ENCODE measurements at regions not wholly inside any gene's neighbourhood (a gene's known extent, or its start where the extent isn't known, plus 50 kb on each side); places are given as distances from the start of the nearest gene placed in this dataset.
"Not testable (repeated sequence)": the region's sequence is repeated elsewhere in the genome, so short reads cannot be mapped to it uniquely, and the experiment has no call there.

DNA sequence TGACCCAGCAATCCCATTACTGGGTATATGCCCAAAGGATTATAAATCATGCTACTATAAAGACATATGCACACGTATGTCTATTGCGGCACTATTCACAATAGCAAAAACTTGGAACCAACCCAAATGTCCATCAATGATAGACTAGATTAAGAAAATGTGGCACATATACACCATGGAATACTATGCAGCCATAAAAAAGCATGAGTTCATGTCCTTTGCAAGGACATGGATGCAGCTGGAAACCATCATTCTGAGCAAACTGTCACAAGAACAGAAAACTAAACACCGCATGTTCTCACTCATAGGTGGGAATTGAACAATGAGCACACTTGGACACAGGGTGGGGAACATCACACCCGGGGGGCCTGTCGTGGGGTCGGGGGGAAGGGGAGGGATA, 80.1 kb upstream of the TMEM170B start:
- DNase-seq (ENCODE audit: extremely low read depth, low read depth) = not testable (repeated sequence)

DNA sequence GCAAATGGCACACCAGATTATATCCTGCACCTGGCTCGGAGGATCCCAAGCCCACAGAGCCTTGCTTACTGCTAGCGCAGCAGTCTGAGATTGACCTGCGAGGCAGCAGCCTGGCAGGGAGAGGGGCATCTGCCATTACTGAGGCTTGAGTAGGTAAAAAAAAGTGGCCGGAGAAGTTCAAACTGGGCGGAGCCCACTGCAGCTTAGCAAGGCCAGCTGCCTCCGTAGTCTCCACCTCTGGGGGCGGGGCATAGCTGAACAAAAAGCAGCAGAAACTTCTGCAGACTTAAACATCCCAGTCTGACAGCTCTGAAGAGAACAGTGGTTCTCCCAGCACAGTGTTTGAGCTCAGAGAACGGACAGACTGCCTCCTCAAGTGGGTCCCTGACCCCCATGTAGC, 85.4 kb upstream of the TMEM170B start:
- DNase-seq (ENCODE audit: extremely low read depth, low read depth) = not testable (repeated sequence)

DNA sequence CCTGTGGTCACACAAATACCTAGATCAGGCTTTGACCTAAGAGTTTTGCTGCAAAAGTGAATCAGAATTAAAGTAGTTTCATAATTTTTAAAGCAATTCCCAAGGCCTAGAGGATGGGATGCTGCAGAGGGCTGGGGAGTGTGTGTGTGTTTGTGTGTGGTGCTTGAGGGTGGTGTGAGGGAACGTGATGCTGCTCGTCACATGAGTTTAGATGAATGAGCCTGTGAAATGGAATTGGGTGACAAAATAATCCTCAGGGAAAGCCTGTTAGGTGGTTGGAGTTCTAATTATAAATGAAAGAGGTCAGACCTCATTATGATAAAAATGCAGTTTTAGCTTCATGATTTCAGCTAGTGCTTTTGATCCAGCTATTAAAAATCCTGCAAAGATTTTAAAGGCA, 87.5 kb upstream of the TMEM170B start:
- no peak for DNase-seq (ENCODE audit: extremely low read depth, low read depth)

DNA sequence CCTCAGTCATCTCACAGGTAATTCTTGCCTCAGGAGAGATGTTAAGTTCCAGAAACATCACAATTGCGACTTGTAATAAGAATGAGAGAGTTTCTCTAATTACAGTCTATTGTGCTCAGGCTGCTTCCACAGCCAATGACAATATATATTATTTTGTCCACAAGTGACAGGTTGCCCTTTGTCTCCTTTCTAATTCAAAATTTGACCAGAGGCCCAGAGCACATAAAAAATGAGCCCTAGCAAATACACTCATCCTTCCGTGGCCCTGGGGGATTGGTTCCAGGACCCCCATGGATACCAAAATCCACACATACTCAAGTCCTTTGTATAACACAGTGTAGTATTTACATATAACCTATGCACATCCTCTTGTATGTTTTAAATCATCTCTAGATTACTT, 88.1 kb upstream of the TMEM170B start:
- DNase-seq (ENCODE audit: extremely low read depth, low read depth) = no peak

DNA sequence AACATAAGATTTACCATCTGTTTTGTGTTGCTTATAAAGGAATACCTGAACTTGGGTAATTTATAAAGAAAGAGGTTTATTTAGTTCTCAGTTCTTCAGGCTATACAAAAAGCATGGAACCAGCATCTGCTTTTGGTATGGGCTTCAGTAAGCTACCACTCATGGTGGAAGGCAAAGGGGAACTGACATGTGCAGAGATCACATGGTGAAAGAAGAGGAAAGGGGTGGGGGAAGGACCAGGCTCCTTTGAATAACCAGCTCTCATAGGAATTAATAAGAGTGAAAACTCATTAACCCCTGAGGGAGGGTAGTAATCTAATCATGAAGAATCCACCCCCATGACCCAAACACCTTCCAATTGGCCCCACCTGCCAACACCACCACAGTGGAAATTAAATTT, 89.5 kb upstream of the TMEM170B start:
- no peak for DNase-seq (ENCODE audit: extremely low read depth, low read depth)

DNA sequence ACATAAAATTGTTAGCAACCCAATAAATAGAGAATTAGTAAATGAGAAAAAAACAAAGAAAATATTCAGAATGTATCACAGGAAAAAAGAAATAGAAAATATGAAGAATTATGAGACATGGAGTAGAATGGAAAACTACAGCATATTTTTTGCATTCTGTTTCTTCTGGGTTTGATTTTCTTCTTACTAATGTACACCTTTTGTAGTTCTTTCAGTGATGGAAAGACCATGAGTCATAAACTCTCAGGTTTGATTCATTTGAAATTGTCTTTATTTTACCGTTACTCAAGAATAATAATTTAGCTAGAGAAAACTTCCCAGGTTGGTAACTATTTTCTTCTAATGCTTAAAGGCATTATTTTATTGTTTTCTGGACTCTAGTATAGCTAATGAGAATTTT, 90.3 kb upstream of the TMEM170B start:
- no peak for DNase-seq (ENCODE audit: extremely low read depth, low read depth)

DNA sequence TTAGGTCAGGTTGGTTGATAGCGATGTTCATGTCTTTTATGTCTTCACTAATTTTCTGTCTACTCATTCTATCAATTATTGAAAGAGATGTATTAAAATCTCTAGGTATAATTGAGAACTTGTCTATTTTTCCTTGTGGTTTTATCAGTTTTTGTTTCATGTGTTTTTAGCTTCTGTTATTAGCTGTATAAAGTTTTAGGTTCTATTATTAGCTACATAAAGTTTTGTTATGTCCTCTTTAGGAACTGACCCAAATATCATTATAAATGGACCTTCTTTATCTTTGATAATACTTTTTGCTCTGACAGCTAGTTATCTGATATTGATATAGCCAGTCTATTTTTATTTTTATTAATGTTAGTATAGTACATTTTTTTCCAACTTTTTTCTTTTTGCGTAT, 92.4 kb upstream of the TMEM170B start:
- DNase-seq (ENCODE audit: extremely low read depth, low read depth) = no peak

DNA sequence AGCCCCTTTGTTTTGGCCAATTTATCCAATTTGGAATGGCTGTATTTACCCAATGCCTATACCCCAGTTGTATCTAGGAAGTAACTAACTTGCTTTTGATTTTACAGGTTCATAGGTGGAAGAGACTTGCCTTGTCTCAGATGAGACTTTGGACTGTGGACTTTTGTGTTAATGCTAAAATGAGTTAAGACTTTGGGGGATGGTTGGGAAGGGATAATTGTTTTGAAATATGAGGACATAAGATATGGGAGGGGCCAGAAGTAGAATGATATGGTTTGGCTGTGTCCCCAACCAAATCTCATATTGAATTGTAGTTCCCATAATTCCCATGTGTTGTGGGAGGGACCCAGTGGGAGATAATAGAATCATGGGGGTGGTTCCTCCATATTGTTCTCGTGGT, 94.4 kb upstream of the TMEM170B start:
- DNase-seq (ENCODE audit: extremely low read depth, low read depth) = not testable (repeated sequence)

DNA sequence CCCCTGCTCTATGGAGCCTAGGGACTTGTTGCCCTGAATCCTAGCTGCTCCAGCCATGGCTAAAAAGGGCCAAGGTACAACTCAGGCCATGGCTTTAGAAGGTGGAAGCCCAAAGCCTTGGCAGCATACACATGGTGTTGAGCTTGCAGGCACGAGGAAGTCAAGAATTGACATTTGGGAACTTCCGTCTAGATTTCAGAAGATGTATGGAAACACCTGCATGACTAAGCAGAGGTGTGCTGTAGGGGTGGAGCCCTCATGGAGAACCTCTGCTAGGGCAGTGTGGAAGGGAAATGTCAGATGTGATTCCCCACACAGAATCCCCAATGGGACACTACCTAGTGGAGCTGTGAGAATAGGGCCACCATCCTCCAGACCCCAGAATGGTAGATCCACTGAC, 95.1 kb upstream of the TMEM170B start:
- DNase-seq (ENCODE audit: extremely low read depth, low read depth) = no peak

DNA sequence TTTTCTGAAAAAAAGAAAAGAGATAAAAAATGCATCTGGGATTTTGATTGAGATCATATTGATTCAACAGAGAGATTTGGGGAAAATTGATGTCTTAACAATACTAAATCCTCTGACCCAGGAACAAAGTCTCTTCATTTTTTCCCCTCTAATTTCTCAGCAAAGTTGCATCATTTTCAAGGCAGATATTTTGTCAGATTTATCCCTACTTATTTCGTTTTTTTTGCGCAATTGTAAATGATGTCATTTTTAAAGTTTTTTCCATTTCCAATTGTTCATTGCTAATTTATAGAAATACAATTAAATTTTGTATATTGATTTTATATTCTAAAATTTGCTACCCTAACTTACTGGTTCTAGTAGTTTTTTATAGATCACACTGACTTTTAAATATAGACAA, 97.7 kb upstream of the TMEM170B start:
- no peak for DNase-seq (ENCODE audit: extremely low read depth, low read depth)

DNA sequence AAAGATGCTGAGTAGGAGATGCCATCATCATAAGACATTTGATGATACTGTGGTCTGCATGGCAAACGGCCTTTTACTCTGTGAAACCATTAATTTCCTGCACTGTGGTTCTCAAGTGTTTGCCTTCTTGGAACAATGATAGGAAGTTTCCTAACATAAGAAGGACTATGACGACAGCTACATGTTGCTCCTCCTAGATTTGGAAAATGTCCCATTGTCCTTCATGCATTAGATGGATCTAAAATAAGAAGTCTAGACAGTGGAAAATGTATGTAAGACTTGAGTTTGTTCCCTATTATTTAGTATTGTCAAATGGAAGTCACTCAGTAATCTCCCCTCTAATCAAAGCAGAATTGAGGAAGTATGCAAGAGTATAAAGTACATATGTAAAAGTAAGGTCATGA, 98.5 kb upstream of the TMEM170B start:
- no peak for DNase-seq (ENCODE audit: extremely low read depth, low read depth)

DNA sequence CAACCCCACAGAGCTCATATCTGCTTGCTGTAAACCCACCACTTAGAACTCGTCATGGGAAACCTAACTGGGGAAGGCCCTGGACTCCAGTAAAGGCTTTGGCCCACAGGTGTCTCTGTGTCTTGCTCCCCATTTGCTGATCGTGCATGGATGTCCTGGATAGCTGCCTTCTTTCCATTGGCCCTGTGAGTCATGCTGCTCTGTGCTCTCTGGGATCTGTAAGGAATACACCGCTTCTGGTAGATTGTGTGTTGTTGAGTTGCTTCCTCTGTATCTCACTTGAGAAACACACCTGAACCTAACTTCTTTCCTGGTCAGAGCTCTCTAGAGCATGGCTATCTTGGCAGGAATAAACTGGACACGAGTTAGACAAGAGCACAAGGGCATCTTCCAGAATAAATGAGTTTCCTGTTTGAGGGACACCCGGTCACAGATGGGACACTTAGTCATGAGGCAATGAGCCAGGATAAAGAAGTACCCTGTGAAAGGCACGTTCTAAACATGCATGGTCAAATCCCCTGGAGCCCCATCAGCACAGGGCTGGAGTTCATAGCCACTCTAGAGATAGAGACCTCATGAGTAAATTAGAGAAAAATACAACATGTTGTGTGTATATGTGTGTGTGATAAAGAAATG, 99.6 kb upstream of the TMEM170B start:
- no peak for DNase-seq (ENCODE audit: extremely low read depth, low read depth)

DNA sequence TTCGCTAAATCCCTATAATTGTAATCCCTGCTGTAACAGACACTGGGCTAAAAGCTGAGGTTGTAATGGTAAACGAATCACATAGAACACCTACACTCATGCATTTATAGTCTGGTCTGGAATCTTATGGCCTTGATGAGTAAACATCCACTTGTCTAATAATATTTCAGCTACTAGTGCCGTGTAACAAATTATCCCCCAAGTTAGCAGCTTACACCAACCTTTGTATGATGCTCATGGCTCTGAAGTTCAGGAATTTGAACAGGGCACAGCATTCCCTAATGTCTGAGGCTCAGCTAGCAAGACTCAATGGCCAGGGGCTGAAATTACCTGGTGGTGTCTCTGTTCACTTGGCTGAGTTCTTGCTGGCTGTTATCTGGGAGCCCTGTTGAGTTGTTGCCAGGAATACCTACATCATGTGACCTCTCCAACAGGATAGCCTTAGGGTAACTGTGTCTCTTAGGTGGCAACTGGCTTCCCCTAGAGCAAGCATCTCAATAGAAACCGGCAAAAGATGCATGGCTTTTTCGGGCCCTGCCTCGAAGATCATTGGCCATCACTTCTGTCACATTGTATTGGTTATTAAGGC, 100.9 kb upstream of the TMEM170B start:
- no peak for DNase-seq (ENCODE audit: extremely low read depth, low read depth)

DNA sequence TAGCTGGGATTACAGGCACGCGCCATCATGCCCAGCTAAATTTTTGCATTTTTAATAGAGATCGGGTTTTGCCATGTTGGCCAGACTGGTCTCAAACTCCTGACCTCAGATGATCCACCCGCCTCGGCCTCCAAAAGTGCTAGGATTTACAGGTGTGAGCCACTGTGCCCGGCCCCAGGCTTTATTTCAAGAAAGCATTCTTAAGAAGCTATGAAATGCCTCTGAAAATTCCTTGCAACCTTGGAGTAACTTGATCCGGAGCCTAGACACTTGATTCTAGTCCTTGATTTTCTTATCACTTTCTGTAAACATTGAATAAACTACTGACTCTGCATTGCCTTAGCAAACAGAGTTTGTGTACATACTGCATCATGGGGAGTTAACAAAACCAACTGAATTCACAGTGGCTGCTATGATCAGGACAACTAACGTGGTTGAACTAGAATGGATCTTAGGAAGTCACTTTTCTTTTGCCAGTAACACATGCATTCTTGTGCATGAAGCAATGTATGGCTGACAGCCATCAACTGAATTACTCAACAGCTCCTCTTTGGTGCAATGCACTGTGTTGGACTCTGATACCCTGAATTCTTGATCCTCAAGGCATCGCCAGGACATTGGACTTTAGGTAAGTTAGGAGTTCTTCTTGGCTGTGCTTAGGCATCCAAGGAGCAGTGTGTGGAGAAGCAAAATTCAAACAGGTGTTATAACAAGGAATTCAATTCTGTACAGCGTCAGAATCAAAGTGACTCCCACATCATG, 102.8 kb upstream of the TMEM170B start:
- DNase-seq (ENCODE audit: extremely low read depth, low read depth) = peak; percentile 68

DNA sequence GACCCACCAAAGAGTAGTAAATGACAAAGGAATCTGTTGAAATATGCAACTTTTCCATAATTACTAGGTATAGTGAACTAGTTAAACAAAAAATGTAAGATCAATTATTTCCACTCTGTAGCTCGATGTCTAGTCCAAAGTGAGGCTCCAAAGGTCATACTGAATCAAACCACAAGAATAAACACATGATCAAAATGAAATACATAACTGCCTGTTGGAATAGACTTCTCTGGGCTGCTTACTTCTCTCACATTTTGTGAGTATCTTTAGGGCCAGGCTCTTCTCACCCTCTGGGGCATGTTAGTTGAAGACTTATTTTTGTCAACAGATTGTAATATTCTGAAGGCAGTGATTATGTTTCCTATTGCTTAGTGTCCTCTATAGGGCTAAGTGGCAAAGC, 103.7 kb upstream of the TMEM170B start:
- DNase-seq (ENCODE audit: extremely low read depth, low read depth) = no peak

DNA sequence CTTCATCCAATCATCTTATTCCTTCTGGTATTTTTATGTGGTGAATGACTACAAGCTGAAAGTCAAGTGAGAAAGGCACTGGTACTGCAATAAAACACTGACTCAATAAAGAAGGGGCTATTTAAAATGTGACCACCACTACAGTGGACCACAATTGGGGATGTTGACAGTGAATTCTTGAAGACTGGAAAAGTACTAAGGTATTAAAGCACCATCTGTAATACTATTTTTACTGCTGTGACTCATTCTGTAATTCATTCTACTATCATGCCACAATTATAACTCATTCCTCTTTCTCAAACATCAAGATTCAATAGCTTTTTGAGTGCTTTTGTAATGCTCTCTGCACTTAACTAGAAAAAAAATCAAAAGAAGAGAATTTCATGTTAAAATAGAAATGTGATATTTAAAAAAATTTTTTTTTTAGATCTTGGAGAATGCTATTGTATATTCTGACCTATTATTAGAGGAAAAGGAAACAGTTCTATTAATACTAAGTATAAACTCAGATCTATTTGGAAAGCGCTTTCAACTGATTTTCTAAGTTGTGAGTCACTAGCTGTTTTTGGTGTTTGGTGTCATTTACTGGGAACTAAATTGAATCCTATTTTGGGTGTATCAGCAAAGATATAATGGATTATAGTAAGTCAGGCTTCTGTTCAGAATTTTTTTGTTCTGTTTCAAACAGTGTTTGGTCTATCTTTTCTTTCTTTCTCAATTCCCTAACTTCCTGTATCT, 104.7 kb upstream of the TMEM170B start:
- no peak for DNase-seq (ENCODE audit: extremely low read depth, low read depth)

DNA sequence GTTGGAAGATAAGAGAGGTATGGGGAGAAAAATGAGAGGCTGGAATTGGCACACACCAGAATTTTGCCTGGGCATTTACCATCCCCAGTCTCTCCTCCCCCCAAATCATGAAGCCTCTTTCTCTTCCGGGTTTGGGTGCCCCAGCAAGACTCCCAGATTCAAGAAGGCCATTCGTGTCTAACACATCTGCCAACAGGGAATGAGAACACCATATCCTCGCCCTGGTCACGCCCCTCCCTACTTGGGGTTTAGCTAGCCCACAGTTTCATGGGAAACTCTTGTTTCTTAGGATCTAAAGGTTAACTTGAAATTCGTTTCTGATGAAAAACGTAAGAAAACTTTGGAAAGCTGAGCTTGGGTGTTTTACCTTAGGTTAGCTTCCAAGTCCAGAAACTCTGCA, 105.5 kb upstream of the TMEM170B start:
- no peak for DNase-seq (ENCODE audit: extremely low read depth, low read depth)

DNA sequence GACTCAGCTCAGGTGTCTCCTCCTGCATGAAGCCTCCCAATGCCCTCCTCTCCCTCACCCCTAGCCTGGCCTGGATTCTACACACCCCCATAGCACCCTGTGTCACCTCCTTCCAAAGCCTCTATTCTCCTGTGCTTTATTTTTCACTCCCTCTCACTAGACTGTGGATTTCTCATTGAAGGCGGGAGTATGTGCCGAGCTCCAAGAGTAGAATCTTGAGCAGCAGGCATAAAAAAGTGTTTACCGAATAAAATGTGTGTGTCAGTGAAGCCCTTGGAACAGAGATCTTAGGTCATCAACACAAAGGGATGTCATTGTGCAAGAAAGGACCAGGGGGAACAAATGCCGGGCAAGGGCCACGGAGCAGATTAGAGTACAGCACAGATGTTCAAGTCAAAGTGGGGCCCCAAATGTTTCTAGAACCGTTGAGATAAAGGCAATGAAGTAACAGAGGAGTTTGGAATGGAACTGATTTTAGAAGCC, 106.1 kb upstream of the TMEM170B start:
- no peak for DNase-seq (ENCODE audit: extremely low read depth, low read depth)

DNA sequence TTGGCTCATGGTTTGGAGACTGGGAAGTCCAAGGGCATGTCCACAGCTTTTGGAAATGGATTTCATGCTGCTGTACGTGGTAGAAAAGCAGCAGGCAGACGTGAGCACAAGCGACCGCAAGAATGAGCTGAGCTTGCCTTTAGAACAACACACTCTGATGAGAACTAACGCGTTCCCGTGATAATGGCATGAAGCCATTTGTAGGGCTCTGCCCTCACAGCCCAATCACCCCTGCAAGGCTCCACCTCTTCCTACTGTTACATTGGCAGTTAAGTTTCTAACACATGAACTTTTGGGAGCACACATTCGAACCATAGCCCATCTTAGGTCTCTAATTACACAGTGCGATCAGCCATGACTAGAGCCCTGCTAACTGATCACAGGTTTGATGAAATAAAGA, 107.5 kb upstream of the TMEM170B start:
- peak; percentile 86 for DNase-seq (ENCODE audit: extremely low read depth, low read depth)

DNA sequence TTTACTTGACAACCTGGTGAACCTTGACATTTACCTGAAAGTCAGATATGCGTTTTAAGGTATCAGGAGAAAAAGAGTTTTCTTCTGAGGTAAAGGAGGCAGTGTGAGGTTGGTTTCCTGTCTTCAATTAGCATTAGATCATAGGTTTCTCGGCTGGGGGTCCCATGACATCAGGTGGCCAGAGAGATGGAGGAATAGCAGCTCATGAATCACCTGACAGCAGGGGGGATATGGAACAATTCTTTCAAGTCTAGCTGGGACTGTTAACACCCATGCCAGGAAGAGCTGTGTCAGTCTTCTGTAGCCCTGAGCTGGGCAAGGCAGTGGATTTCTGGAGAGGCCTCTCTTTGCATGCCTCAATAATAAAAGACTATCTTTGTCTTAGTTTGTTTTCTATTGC, 108.0 kb upstream of the TMEM170B start:
- no peak for DNase-seq (ENCODE audit: extremely low read depth, low read depth)

DNA sequence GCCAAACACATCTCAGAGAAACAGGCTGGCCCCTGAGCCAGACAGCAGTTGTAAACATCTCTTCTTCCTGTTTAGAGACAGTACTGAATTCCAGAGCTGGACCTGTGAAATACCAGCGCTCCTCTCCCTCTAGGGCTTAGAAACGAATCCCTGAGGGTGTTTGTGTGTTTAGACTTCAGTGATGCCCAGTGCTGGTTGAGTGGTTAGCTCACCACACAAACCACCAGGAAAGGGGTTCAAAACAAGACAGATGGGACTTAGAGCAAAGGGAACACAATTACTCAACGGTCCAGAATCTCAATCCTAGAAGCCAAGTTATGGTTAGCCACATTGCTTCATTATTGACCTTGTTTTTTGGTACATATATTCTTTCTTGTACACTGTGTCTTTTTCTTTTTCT, 108.7 kb upstream of the TMEM170B start:
- peak; percentile 91 for DNase-seq (ENCODE audit: extremely low read depth, low read depth)

Measured in NCI-H460 (cell line).